Hematopoietic multipotent progenitor cell (in vitro differentiated cells): ENCODE measurements at regions not wholly inside any gene's neighbourhood (a gene's known extent, or its start where the extent isn't known, plus 50 kb on each side); places are given as distances from the start of the nearest gene placed in this dataset.

Experiments used
- DNase-seq, 3 donors: peaks; one replicate each; pipeline ENCODE4 v3.0.0-alpha.2; 2011 to 2015; ENCODE audit warnings: low read depth in 2 of 3, low spot score in 2 of 3

DNA sequence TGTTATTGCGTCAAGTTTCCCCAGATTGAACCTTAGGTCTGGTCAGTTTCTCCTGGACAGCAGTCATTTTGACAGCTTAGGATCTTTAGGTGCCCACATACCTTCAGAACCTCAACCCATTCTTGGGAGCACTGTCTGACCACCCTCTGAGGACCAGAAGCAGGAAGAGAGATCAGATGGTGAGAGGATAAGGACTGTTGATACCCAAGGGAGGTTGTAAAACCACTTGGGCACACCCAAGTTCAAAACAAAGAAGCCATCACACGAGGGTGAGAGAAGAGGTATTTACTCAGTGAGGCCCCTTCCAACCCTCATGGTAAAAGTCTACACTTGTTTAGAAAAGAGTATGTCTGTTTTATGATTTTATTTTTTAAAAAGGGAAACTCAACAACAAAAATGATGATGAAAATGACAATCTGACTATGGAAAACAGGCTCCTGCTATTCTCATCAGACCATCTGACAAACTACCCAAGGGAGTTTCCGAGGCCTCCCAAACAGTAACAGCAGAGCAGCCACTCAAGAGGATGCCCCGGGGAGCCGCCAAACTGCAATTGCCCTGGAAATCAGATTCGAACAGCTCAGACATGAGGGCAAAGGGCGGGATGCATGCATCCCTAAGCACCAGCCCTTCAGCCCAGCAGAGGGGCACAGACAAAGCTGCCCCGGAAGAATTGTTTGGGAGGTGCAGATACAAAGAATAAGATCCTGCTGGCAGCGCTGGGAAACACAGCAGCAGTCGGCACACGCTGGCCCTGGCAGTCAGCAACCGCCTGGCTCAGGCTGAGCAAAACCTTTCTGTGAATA lies 162.6 kb upstream of the PLEKHG7 start:
- peak in 2 of 3 donors; percentile 28 to 52 for DNase-seq

DNA sequence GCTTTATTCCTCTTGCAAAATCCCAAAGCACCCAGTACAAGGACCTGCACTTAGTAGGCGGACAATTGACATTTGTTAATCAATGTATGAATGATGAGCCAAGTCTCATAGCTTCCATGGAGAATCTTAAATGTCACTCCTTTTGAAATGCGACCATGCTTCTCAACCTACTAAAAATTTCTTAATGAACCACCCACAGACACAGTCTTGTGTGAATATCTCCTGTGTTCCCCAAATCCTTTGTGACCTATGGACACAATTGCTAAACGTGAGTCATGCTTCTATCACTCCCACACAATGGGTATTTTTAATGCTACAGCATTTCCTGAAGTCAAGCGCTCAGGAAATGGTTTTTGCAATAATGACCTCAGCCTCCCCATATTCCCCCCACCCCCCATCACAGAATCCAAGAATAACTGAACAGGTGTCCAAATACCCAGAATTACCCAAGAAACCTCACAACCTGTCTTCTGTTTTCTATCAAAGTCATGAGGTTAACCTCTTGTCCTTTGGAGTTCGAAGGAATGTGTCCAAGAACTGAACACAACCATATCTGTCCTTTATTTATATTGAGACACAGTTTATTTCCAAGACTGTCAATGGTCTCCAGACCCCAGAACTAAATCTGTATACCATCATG lies 163.6 kb upstream of the PLEKHG7 start:
- peak in 2 of 3 donors; percentile 74 to 81 for DNase-seq

DNA sequence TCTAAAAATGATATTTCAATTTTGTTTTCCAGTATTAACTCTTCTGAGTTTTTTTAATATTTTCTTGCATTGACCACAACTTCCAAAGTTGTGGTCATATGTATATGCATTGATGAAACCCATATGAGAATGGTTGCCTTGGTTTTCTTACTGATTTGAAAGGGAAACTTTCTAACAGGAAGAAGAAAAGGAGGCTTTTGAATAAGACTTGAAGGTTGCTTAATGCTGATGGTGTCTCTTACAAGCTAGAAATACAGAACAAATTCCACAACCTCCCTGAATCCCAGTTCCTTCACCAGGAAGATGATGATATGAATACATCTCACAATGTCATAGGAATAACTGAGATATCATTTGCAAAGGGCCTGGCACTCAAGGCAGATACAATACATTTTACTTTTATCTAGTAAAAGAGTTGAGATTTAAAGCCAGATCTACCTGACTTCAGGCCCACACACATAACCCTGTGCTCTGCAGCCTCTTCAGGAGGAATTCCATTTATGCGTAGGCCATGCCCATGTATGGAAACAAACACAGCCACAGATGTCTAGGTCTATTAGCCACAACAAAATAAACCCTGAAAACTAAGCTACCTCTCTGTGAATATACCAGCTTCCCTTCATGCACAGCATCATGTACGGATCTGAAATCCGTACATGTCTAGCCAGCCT lies 165.4 kb upstream of the PLEKHG7 start:
- no peak for DNase-seq

- DNase-seq, result no peak
These were observed 166.8 kb upstream of the PLEKHG7 start for GRCh38 chr12:92535961-92536360.

GRCh38 chr12:92533280-92533890 lies 169.4 kb upstream of the PLEKHG7 start:
- DNase-seq, result no peak

DNA sequence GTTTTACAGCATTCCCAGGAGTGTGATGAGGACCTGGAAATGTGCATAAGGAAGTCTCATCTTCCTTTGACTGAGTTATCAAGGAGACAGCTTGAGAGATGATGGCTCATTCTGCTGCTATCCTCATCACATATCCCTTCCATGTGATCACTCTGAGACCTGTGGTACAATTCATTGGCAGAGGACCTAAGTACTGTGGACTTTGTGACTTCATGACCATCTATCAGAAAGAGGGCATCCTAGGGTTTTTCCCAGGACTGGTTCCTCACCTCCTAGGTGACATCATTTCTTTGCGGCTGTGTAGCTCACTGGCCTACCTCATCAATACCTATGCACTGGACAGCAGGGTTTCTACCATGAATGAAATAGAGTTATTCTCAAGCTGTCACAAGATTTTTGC lies 172.1 kb upstream of the PLEKHG7 start:
- DNase-seq, result no peak

DNA sequence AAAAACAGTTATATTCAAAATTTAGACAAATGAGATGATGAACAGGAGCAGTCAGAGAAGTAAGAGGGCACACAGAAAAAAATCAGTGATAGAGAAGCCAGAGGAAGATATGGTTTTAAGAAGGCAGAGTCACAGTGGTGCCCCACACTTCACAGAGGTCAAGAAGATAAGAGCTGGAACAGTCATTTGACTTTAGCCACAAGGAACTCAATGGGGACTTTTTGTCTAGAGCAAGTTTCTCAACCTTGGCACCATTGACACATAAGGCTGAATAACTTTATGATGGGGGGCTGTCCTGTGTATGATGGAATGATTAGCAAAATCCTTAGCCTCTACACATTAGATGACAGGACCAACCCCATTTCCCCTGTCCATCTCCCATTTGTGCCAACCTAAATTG lies 172.8 kb upstream of the PLEKHG7 start:
- DNase-seq, result no peak

DNA sequence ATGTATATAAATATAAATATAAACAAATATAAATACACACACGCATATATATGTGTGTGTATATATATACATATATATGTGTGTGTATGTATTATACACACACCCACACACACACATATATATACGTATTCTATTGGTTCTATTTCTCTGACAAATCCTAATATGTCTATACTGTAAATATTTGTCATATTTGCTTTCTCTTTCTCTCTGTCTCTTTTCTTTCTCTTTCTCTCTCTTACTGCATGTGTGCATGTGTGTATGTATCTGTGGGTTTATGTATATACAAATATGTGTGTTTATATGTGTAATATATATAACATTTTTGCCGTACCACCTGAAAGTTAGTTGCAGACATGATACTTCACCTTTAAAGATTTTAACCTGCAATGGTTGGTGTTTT lies 174.2 kb upstream of the PLEKHG7 start:
- DNase-seq, result no peak

DNA sequence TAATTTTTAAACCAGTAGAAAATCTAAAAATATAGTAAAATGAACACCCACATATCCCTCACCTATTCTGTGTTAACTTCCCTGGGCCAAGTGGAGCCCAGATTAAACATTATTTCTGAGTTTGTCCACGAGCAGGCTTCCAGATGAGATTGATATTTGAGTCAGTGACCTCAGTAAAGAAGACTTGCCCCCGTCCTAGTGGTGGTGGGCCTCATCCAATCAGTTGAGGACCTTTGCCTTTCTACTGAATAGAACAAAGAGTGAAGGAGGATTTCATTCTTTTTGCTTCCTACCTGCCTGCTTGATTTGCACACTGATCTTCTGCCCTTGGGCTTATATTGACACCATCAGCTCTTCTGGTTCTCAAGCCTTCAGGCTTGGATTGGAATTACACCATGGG lies 174.7 kb upstream of the PLEKHG7 start:
- no peak for DNase-seq

- no peak for DNase-seq
These were observed 178.3 kb upstream of the PLEKHG7 start for GRCh38 chr12:92524489-92524888.

GRCh38 chr12:92520511-92520910 lies 182.3 kb upstream of the PLEKHG7 start:
- no peak for DNase-seq

DNA sequence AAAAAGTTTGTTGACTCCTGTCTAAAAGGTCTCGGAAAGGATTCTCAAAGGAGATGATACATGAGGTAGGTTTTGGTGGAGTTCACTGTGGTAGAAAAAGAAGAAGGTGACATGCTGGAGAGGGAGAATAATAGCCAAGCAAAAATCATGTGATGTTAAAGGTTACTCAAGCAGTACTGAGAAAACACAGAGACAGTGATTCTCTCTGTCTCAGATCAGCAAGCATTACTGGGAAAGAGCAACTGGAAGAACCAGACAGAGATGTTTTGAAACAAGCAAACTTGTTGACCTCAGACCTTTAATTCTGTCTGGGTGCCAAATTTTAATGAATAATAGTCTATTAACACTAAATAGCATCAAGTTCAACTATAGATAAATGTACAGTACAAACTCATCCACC lies 183.5 kb upstream of the PLEKHG7 start:
- DNase-seq, result no peak

GRCh38 chr12:92518071-92518470 lies 184.7 kb upstream of the PLEKHG7 start:
- no peak for DNase-seq

DNA sequence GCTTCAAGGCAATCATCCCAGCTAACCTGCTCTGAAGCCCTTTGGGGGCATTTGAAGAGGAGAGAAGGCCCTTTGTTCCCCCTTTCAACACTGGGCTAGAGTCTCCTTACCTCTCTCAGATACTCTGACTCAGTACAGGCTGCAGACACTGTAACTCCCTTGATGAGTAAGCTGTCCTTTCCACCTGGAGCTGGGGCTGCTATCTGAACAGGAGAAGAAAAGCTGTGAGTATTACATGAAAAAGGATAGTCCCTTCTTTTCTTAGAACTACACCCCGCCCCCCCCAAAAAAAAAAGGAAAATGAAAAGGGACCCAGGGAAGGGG lies 186.6 kb upstream of the PLEKHG7 start:
- DNase-seq, result no peak

DNA sequence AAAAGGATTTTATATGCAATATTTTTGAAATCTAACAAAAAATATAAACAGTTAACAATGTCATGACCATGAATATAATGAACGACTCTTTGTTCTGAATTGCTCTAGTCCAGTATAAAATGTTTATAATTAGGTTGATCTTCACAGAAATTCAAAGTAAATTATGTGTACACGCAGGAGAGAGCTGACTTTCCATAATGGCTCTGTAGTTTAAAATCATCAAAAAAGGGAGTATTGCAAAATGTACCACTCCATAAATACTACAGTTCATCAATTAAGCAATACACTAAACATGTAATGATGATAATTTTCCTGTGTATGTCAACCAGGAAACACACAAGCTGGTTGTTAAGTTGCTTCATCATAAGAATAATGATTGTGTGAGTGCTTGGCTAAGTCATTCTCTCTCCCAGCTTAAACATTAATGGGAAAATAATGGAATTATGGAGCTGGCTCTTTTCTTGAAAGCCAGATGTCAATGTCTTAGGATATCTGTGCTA lies 189.5 kb upstream of the PLEKHG7 start:
- no peak for DNase-seq

DNA sequence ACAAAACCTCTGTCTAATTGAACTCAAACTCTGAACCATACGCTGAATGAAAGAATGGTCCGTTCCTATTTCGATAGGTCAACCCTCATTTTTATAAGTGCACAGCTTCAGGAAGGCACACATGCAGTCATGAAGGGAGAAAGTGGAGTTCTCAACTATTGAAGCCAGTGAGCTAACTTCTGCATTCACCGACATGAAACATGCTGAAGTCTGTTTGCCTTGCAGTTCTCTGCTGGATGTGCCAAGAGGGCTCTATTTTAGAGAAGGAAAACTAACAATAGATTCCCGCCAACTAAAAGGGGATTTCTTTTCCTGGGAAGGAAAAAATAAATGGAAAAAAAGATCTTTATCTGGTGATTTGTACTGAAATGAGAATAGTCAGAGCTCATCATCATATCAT lies 191.0 kb upstream of the PLEKHG7 start:
- DNase-seq, result no peak

DNA sequence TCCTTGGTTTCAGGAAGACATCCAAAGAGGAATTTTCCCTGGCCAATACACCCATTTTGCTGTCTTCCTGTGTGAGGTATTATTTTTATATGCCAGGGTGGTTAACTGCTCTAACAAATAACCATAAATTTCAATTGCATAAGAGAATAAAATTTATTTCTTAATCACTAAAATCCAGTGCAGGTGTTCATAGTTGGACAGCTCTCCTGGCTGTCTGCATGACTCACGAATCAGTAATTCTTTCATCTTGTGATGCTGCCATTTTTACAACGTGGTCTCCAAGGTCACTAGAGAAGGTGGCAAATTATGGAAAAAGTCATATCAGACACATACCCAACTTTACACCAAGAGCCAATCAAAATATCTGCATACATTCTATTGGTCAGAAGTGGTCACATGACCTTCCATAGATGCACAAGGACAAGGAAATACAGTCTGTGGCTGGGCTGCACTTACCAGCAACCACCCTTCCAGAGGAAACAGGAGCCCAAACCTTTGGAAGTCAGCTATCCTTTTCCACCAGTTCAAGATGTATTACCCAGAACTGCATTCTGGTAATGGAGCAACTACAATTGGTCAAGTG lies 193.5 kb upstream of the PLEKHG7 start:
- no peak for DNase-seq

- no peak for DNase-seq
These were observed 195.9 kb upstream of the PLEKHG7 start for GRCh38 chr12:92506891-92507290.

DNA sequence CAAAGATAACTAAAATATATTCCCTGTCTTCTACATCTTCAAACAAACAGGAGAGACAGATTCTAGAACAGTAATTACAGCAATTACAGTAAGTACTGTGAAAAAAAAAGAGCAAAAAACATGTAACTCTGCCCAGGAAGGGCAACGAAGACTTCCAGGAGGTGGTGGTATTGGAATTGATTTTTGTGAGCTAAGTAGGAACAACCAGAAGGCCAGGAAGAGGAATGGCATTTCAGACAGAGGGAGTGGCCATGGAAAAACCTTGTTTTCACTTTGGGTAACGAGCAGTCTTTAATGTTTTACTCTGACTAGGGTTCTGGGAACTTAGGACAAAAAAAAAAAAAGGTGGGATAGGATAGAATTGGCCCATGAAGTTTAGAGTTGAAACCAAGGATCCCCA lies 196.3 kb upstream of the PLEKHG7 start:
- no peak for DNase-seq

DNA sequence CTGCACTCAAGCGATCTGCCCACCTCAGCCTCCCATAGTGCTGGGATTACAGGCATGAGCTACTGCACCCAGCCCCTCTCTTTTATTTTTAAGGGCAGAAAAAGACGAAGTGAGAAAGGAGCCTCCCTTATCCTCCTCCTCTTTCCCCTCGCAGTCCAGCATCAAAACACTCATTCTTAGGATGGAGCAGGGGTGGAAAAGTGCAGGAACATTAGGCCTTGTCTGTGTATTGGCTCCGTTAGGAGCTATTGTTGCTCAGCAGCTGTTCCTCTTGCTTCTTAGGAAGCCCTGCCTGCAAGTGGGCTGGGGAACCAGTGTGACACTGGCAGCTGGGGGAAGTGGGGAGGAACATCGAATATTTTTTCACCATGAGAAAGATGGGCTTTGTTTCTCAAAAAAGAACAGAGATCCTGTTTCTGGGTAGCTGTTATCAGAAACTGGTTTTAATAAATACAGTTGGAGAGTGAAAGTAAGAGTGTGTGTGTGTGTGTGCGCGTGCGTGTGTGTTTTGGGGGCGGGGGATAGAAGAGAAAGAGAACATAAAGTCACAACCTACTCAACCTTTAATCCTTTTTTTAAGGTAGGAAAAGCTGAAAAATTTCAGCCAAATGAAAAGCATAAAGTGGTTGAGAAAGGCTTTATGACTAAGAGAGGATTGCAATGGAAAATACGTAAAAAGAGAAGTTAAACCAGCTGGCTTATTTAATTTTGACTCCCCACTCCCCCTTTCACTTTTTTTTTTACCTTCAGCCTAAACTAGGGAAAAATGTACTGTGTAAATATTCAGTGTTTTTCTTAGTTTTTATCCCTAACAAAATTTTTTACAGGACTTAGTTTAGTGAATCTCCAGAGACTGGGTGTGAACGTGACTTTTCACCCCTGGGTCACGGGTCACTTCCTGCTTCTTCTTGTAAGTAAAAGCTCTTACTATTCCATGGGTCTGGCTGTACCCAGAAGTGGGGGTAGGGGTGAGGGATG lies 197.2 kb upstream of the PLEKHG7 start:
- DNase-seq, result peak; percentile 18 to 66 (median 31)
